Dermis blood vessel endothelial cell (primary cell): ENCODE measurements at regions not wholly inside any gene's neighbourhood (a gene's known extent, or its start where the extent isn't known, plus 50 kb on each side); places are given as distances from the start of the nearest gene placed in this dataset.
"Not testable (repeated sequence)": the region's sequence is repeated elsewhere in the genome, so short reads cannot be mapped to it uniquely, and the experiment has no call there.

ENCODE experiments used
- DNase-seq: peaks from one replicate; pipeline ENCODE4 v3.0.0; 2010

- DNase-seq = no peak
Observed at GRCh38 chr18:64398320-64398719, 249.4 kb upstream of the LINC00305 start.

GRCh38 chr18:64392202-64392601 lies 243.3 kb upstream of the LINC00305 start:
- DNase-seq = no peak

GRCh38 chr18:64384101-64384500 lies 235.2 kb upstream of the LINC00305 start:
- DNase-seq = no peak

- DNase-seq = no peak
Observed at GRCh38 chr18:64380117-64380516, 231.2 kb upstream of the LINC00305 start.

GRCh38 chr18:64379662-64380061 lies 230.8 kb upstream of the LINC00305 start:
- DNase-seq = no peak

- no peak for DNase-seq
Observed at GRCh38 chr18:64377446-64377845, 228.6 kb upstream of the LINC00305 start.

GRCh38 chr18:64372850-64373249 lies 224.0 kb upstream of the LINC00305 start:
- DNase-seq = no peak

- DNase-seq = not testable (repeated sequence)
Observed at GRCh38 chr18:64369830-64370440, 221.0 kb upstream of the LINC00305 start.

- peak; percentile 61 for DNase-seq
Observed at GRCh38 chr18:64365106-64365505, 216.2 kb upstream of the LINC00305 start.

GRCh38 chr18:64337673-64338072 lies 188.8 kb upstream of the LINC00305 start:
- no peak for DNase-seq

GRCh38 chr18:64337018-64337417 lies 188.1 kb upstream of the LINC00305 start:
- no peak for DNase-seq

- DNase-seq = no peak
Observed at GRCh38 chr18:64334748-64335147, 185.9 kb upstream of the LINC00305 start.

GRCh38 chr18:64333584-64333983 lies 184.7 kb upstream of the LINC00305 start:
- DNase-seq = peak; percentile 70

- peak; percentile 23 for DNase-seq
Observed at GRCh38 chr18:64332835-64333234, 183.9 kb upstream of the LINC00305 start.

- no peak for DNase-seq
Observed at GRCh38 chr18:64331419-64331818, 182.5 kb upstream of the LINC00305 start.

GRCh38 chr18:64330931-64331330 lies 182.0 kb upstream of the LINC00305 start:
- DNase-seq = no peak

GRCh38 chr18:64330161-64330560 lies 181.3 kb upstream of the LINC00305 start:
- peak; percentile 38 for DNase-seq

- DNase-seq = no peak
Observed at GRCh38 chr18:64322189-64322588, 173.3 kb upstream of the LINC00305 start.

- no peak for DNase-seq
Observed at GRCh38 chr18:64318547-64318946, 169.7 kb upstream of the LINC00305 start.

- no peak for DNase-seq
Observed at GRCh38 chr18:64311859-64312258, 163.0 kb upstream of the LINC00305 start.

GRCh38 chr18:64295839-64296238 lies 147.0 kb upstream of the LINC00305 start:
- DNase-seq = no peak

GRCh38 chr18:64294967-64295366 lies 146.1 kb upstream of the LINC00305 start:
- DNase-seq = no peak

- DNase-seq = no peak
Observed at GRCh38 chr18:64288432-64288831, 139.5 kb upstream of the LINC00305 start.

GRCh38 chr18:64287926-64288325 lies 139.0 kb upstream of the LINC00305 start:
- DNase-seq = no peak

- no peak for DNase-seq
Observed at GRCh38 chr18:64283059-64283458, 134.2 kb upstream of the LINC00305 start.
